ENCODE measurements at regions not wholly inside any gene's neighbourhood (a gene's known extent, or its start where the extent isn't known, plus 50 kb on each side); places are given as distances from the start of the nearest gene placed in this dataset.
"Not testable (repeated sequence)": the region's sequence is repeated elsewhere in the genome, so short reads cannot be mapped to it uniquely, and the experiment has no call there.

DNA sequence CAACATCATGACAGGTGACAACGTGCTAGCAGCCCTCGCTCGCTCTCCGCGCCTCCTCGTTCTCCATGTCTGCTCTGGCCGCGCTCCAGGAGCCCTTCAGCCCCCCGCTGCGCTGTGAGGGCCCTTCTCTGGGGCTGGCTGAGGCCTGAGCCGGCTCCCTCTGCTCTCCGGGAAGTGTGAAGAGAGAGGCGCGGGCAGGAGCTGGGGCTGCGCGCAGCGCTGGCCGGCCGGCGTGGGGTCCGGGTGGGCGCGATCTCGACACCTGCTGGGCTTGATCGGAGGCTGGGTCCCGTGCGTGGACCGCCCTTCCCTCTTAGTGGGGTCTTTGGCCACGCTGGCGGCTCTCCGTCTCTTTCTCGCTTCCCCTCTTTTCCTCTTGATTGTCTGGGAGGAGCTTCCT lies 195.5 kb downstream of the ANKRD30BL start:
- no peak overlapping the region for H3K27ac Mint-ChIP-seq

DNA sequence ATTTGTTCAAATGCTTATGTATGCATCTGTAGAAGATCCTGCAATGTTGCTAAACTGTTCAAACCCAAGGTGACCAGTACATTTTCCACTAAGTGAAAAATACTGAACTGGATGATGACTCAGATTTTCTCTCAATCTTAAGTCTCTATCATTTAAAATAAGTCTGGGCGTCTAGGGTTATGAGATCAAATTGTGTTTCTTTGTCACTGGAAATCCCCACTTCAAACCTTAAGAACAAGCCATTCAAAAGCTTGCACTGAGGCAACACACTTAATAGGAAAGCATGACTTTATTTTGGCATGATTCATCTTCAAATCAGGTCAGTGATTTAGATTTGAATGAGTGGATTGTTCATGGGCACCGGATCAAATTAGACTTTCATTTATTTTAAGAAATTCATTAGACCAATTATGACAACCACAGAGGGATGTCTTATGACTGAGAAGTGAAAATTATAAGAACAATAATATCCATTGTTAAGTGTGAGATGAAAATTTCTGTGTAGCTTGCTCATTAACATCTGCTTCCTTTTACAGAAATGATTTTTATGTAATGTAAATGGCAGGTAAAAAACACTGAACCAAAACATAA lies 203.6 kb downstream of the ANKRD30BL start:
- not testable (repeated sequence) for H3K27me3 Mint-ChIP-seq; H3K4me3 Mint-ChIP-seq; H3K36me3 Mint-ChIP-seq (ENCODE audit: low read depth); DNase-seq; H3K9me3 Mint-ChIP-seq; H3K27ac Mint-ChIP-seq; H3K4me1 Mint-ChIP-seq (ENCODE audit: low read depth)

More for the DNA sequence above, 195.5 kb downstream of the ANKRD30BL start:
- no peak overlapping the region for H3K4me3 Mint-ChIP-seq
- H3K27me3 Mint-ChIP-seq: no peaks in the 10 kb centered on the region
- H3K9me3 Mint-ChIP-seq: no peaks in the 10 kb centered on the region
- no peaks in the 10 kb centered on the region for H3K4me1 Mint-ChIP-seq (ENCODE audit: low read depth)
- H3K36me3 Mint-ChIP-seq (ENCODE audit: low read depth): no peaks in the 10 kb centered on the region
- no peak for DNase-seq

- DNase-seq; H3K27ac Mint-ChIP-seq; H3K36me3 Mint-ChIP-seq (ENCODE audit: low read depth); H3K4me1 Mint-ChIP-seq (ENCODE audit: low read depth); H3K27me3 Mint-ChIP-seq; H3K9me3 Mint-ChIP-seq; H3K4me3 Mint-ChIP-seq: not testable (repeated sequence)
Observed at GRCh38 chr2:131948641-131949040, 213.1 kb downstream of the ANKRD30BL start.

- not testable (repeated sequence) for H3K4me3 Mint-ChIP-seq; H3K36me3 Mint-ChIP-seq (ENCODE audit: low read depth); H3K9me3 Mint-ChIP-seq; H3K27me3 Mint-ChIP-seq; H3K4me1 Mint-ChIP-seq (ENCODE audit: low read depth); DNase-seq; H3K27ac Mint-ChIP-seq
Observed at GRCh38 chr2:131923287-131923686, 238.5 kb downstream of the ANKRD30BL start.

DNA sequence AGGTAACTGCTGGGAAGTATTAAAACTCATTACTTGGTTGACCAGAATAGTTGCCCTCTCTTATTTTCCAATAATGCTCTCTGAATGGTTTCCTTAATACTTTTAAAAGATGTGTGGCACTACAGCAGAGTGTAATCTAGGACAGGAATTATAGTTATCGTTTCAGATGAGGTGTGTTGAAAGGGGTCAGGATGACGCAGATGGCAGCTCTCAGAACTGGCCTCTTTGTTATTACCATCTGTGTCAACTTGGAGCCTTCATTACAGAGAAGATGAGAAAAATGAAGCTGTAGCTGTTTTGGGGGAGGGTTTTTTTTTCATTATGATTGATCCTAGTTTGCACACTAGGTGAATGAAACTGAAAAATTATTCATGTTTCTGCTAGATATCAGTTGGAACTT lies 238.9 kb downstream of the ANKRD30BL start:
- not testable (repeated sequence) for DNase-seq

More for the DNA sequence above, 238.9 kb downstream of the ANKRD30BL start:
- H3K9me3 Mint-ChIP-seq; H3K36me3 Mint-ChIP-seq (ENCODE audit: low read depth); H3K27ac Mint-ChIP-seq; H3K27me3 Mint-ChIP-seq; H3K4me1 Mint-ChIP-seq (ENCODE audit: low read depth); H3K4me3 Mint-ChIP-seq: not testable (repeated sequence)

Measured in activated T-cell treated with anti-CD3 and anti-CD28 coated beads, Interleukin-2, amount 50 U/mL, for 24 hours (primary cell).